NCI-H2081 treated with DMSO at 0.1 percent for 48 hours (cell line): ENCODE measurements at regions not wholly inside any gene's neighbourhood (a gene's known extent, or its start where the extent isn't known, plus 50 kb on each side); places are given as distances from the start of the nearest gene placed in this dataset.

ENCODE experiments used
- DNase-seq: peaks from one replicate; lab custom pipeline; 2025; lab: John Stamatoyannopoulos, UW

DNA sequence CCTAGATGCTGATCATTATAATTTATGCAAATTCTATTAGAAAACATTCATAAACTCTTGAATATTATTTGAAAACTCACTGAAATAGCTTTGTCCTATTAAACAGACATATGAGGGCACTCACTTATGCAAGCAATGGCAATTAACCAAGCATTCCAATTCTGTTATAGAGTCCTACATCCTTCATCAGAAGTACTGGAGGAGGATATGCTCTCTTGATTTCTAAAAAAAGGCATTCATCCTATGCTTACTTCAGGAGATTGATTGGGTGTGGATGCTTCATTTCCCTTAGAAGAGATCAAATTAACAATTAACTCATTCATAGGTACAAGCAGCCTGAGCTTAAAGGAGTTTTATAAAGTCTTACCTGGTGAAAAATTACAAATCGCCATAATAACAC, 1317.2 kb downstream of the PCDH7 start:
- DNase-seq = no peak

DNA sequence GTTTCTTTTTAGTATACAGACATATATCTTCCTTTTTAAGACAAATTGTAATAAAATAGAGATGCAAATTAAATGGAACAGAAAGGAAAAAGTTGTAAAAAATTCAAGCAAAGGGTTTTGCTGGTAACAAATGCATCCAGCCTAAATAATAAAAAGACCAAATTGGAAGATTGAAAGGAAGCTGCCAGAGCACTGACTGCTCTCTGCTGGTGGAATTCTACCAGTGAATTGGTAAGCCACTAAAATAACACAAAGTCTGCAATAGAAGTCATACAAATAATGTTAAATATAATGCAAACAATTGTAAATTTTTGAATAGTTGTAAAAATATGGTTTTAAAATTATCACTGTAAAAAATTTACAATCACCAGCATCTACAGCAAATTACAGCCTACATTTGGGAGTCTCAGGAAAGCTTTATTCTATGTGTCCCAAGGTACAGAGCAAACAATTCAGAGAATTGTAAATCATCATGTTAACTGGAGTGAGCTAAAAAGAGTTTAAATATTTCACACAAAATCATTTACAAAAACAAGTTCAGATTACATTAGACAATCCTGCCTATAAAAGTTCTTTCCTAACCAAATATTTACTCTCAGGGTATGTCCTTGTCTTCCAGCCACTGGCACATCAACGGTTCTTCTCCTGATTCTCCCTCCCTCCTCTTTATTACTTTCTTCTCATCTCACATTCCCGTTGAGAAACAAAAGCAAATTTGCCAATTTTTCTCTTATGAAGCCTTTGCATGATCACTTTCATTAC, 1322.5 kb downstream of the PCDH7 start:
- DNase-seq = no peak

DNA sequence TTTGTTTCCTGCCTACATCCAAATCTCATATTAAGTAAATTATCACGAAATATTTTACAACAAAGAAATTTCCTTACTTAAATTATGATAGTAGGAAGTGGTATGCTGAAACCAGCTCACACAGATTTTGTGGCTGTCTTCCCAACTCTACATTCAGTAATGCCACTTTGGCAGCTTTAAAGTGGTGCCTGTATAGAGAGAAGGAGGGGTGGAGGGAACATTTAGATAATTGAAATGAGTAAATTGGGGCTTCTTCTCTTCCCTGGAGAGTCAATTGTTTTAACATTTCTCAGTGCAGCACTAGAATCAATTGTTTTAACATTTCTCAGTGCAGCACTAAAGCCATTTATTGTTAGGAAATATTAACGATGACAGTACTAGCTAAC, 1323.1 kb downstream of the PCDH7 start:
- no peak for DNase-seq

DNA sequence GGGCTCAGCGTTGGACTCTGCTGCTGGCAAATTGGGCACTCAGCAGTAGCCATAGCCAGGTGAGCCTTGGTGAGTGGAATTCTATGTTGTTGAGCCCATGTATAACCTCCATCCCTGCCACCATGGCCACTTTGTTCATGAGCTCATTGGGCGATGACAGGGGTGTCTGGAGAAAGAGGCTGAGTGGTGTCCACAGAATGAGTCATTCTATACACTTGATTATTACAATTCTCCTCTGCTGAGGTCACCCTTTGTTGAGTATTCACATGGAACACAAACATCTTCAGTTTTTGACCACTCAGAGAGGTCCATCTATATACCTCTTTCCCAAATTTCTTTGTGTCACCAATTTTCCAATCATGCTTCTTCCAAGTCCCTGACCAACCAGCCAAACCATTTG, 1341.7 kb downstream of the PCDH7 start:
- no peak for DNase-seq

DNA sequence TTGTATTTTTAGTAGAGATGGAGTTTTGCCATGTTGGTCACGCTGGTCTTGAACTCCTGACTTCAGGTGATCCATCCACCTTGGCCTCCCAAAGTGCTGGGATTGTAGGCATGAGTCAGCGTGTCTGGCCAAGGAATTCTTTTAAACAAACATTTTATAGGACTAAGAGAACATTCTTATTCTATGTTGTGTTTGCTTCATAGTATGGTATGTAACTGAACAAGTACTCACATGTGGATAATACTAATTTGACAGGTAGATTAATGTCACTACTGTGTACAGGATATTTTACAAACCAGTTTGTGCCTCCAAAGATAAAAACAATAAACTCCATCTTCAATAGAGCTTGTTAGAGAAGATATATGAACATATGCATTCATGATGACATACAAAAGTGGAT, 1353.4 kb downstream of the PCDH7 start:
- DNase-seq = no peak

DNA sequence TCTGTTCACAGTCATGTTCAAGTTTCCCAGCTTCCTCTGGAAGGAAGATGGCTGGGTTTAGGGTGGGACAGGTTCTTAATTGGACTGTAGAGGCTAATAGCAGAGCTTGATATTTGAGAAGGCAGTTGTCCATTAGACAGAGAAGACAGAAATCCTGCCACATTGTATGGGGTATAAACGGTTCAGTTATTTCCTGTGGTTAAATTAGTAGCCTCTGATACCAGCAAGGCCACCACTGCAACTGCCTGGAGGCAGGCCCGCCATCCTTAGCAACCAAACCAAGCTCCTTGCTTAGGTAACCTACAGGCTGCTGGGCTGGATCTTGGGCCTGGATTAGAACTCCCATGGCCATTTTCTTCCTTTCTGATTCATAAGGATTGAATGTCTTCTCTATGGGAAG, 1367.0 kb downstream of the PCDH7 start:
- DNase-seq = no peak

DNA sequence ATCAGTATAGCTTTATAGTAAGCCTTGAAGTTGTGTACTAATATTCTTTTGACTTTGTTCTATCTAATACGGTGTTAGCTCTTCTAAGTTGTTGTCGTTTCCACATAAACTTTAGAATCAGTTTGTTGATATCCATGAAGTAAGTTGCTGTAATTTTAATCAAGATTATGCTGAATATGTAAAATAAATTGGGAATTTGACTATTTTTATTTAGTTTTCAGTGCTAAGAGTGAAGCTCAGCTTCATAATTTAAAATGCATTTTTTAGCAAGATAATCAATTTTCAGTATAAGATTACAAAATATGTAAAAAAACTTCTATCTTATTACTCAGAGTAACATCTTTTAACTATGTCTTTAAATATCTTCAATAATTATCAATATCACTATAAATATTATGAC, 1374.8 kb downstream of the PCDH7 start:
- DNase-seq = no peak

DNA sequence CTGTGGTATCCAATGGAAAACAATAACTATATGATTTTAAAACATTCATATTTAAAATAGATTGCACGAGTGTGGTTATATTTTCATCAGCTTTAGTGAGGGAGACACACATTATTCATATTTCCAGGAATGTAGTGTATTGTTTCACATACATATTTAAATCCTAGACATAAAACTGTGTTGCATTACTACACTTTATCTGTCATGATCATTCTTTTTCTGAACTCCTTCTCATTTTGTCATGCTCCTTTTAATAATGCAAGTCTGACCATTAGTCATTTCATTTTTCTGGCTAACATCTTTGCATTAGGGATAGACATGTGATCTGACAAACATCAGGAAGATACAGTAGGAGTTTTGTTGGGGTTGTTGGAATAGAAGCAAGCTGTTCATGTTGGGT, 1382.7 kb downstream of the PCDH7 start:
- DNase-seq = no peak

DNA sequence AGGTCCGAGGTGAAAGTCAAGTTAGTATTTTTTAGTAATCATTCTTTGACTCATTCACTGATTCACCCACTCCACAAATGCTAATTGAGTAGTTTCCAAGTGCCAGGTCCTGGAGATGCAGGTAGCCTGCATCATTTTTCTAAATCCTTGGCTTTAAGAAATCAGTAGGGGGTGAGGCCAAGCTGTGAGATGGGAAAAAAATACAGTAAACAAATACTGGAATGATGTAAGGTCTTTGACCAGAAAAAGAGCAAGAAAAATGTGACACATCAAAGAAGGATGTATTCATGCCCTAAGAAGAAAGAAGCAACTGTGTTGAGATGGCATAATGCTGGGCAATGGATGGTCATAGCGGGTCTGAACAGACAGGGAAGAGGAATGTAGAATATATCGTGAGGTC, 1386.6 kb downstream of the PCDH7 start:
- no peak for DNase-seq

DNA sequence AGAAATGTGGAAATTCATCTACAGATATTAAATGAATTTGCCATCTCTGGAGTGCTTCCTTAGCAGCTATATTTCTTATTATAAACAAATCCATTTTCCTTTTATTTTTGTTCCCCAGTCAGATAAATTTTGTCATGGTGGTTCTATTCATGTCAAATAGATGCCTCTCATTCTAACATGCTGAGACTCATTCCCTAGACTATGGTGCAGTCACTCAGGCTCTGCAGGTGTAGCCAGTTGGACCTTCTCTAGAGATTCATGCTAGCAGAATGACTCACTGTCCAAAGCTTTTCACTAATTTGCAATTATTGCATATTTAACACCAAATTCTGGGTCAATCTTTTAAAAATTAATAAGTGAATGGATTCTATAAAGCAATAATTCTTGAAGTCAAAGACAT, 1392.7 kb downstream of the PCDH7 start:
- DNase-seq = no peak

DNA sequence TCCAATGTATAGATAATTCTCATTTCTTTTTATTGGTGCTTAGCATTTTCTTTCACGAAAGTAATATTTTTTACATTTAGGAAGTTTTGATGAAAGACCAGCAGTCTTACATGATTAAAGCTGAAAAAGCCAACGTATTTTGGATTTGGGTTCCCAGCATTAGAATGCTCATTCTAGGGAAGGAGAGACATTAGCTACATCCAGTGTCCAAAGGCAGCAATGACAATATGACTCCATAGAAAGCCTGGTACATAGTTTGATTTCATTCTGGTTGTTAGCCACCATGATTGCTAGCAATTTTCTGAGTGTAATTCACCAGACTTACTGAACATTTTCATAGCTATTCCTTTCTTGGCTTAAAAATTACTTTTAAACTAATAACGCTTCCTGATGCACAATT, 1397.5 kb downstream of the PCDH7 start:
- DNase-seq = no peak

DNA sequence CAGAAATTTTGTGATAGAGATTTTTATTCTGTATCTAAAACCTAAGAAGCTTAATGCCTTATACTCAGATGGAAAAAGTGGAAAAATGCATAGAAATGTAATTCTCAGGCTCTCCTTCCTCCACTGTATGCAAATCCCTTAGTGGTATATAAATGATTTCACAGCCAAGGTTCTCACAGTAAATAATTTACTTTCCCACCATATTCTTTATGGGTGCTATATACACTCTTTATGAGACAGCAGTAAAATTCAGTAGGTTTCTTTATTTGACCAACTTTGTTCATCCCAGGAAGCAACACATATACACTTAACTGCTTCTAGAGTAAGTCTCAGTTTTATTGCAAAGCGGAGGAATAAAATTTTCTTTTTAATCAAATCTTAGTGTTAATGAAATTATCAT, 1399.7 kb downstream of the PCDH7 start:
- no peak for DNase-seq

DNA sequence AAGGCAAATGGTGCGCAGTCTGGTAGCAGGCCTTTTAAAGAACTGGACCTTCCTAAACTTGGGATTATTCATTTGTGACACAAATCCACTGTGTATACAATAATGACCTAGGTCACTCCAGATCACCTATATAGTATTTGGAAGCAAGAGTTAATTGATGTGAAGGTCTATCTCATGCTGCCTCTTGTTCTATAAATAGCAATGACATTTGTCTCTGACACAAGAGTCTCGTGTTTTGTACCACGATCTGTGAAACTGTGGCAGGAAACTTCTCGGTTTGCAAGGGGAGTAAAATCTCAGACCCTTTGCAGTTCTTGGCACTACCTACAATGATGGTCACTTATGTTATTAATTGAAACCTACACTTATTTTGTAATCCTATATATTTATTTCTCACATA, 1408.4 kb downstream of the PCDH7 start:
- DNase-seq = no peak

DNA sequence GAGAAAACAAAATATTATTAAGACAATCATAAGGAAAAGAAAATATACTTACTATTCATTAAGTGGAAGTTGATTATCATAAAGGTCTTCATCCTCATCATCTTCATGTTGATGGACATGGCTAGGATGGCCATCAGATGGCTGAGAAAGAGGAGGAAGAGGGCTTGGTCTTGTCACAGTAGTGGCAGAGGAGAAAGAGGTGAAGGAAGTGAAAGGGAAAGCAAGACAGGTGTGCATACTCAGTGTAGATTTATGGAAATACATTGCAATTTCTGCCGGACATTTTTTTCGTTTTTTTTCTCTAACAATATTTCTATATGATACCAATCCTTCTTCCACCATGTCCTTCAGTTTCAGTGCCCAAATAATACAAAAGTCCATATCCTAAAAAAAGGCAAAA, 1409.8 kb downstream of the PCDH7 start:
- no peak for DNase-seq

DNA sequence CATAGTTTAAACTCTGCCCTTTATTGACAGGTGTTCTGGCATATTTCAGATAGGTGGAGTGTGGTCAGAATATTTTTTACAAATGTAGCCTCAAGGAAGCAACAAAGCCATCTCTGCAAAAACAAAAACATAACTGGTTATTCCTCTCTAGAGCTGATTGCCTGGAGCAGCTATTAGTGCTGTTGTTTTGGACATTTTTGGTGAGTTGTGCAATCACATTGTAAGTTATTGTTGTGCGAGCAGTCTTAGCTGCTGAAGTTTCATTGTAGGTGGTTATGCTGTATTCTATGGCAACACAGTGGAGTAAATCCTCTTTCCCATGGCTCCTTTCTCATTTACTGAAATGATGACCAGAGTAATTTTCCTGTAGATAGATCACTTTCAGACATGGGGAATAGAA, 1413.0 kb downstream of the PCDH7 start:
- DNase-seq = no peak

DNA sequence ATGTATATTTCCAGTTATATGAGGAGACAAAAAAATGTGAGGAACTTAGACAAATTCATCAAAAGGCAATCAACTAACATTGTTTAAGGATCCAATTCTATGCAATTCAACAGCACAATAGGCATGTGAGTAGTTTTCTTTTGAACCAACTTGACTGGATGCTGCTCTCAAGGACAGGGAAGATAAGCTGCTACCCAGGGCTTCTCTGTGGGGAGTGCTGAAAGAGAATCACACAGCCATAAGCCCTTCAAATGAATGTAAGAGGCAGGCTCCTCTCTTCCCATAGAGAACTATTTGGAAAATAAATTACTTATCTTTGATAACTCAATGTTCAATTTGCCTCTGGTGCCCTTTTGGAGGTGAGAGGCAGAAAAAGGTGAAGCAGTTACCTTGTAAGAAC, 1413.6 kb downstream of the PCDH7 start:
- DNase-seq = no peak

DNA sequence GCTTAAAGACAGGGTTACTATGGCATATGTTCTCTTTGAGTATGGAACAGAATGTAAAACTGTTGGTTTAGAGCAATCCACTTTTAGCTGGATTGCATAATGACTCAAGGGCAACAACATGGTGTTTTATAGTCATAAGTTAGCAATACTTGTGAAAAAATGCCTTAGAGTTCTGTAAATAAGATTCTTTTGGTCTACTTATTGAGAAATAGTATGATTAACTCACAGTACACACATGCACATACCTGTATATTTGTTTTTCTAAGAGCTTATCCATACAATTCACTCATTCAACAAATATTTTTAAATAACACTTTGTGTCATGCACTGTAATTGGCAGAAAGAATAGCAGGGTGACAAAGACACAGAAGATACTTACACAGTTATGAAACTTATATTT, 1415.5 kb downstream of the PCDH7 start:
- no peak for DNase-seq

DNA sequence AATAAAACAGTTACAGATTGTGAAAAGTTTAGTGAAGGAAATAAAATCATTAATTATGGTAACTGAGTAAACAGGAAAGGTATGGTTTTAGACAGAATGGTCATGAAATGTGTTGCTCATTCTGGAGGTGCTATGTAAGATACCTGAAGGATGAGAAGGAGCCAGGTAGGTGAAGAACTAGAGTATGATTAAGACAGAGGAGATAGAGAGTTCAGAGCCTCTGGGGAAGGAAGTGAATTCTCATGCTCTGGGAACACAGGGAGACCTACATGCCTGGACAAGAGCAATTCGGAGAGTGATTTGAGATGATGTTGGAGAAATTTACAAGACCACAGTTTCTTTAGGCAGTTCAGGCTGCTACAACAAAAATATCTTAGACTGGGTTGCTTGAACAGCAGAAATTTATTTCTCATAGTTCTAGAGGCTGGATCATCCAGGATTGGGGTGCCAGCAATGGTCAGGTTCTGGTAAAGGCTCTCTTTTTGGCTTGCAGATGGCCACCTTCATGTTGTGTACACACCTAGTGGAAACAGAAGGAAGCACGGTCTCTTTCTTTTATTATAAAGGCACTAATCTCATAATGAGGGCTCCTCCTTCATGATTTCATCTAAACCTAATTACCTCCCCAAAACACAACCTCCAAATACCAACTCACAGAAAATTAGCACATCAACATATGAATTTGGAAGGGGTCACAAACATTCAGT, 1416.1 kb downstream of the PCDH7 start:
- DNase-seq = no peak

DNA sequence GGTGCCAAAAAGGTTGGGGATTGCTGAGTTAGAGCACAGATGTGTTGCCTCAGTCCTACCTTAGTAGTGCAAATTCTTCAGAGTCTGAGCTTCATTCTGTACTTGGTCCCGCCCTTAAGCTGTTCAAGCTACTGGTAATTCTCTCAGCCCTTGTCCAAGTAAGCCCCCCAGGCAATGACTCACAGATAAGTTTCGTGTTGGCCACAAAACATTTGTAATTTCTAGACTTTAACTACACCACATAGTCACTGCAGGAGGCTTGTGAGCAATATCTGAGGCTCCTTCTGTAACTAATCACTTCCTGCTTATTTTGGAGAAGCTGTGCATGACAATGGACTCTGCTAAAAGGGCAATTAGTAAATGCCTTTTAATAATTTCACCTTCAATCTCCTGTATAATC, 1420.5 kb downstream of the PCDH7 start:
- no peak for DNase-seq

DNA sequence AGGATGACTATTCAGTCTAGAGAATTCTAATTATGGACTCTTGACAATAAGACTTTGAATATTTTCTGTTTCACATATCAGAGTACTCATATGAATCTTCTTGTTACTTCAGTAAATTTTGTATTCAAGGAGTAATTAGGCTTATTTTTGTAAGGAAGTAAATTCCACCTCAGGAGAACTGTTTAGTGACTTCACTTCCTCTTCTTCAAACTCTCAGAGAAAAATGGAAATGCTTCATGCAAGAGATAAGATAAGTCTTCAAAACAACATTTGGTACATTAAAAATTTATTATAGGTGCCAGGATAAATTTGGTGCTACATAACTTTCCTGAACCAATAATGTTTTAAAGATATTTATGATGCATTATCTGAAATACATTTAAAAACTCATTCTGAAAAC, 1421.9 kb downstream of the PCDH7 start:
- DNase-seq = no peak

DNA sequence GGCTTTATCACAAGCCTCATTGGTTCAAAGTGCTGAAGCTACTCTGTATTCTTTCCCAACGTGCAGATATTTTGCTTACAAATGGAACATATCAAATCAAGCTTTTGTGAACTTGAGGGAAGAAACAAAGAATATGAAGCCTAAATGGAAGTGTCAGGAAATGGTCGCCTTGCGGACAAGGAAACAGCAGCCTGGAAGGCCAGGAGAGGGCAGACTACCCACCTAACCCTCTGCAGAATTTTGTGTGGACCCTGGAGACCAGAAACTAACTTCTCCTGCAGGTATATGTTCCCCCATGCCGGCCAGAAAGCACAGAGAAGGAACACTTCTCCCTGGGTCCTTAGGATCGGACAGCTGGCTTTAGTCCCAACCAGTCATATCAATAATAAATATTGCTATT, 1425.8 kb downstream of the PCDH7 start:
- no peak for DNase-seq

DNA sequence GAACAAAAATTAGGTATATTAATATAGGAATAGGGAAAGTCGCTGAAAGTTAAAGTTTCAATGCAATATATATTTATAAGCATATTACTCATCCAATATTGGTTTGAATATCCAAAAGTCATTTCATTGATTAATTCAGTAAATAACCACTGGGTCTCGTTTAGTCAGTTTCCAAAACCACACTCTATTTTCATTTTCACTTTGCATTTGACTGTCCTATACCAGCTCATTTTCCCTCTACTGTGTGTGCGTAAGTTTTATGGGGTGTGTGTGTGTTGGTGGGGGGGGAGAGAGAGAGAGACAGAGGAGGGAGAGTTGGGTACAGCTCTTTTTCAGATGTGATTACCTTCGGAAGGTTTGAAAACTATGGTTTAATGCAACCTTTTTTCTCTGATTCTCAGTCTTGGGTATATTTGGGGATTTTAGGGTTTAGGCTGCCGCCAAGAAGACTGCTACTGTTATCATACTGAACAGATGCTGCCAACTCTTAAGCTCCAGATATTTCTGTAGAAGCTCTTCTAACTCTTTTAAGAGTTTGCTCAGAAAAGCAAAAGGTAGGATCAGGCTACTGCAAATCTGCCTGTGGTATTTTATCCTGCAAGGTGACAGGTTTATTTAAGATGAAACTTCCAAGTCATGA, 1427.4 kb downstream of the PCDH7 start:
- no peak for DNase-seq

DNA sequence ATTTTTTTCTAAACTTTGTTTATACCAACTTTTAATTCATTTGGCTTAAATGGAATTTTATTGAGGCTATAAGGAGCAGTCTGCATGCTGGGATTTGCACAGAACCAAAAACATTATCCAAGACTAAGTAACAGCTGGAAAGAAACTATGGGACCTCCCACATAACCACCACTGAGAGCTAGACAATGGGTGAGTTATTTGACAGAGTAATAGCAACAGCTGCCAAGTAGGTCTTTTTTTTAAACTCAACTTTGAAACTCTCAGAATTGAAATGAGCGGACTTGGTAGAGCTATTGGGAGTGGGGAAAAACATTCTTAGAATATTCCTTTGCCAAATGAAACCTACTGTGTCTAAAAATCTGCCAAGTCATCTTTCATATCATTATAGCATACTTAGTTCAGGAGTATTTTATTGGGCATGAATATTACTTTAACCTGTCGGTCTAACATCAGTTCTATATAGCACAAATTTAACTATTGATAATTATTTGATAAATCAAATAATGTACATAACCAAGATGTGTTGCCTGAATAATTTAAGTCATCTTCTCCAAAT, 1428.0 kb downstream of the PCDH7 start:
- DNase-seq = no peak
